GM12891 (cell line): ENCODE measurements at regions not wholly inside any gene's neighbourhood (a gene's known extent, or its start where the extent isn't known, plus 50 kb on each side); places are given as distances from the start of the nearest gene placed in this dataset.

ENCODE experiments used
- DNase-seq: peaks from one replicate; pipeline ENCODE4 v3.0.0; 2011; ENCODE audit warnings: low spot score; ENCODE audit not compliant: insufficient read length
- FAIRE-seq: peaks from 2 replicates; lab custom pipeline; 2011; peaks lifted over from hg19 to GRCh38; lab: Jason Lieb, UNC
- PAX5 ChIP-seq: IDR thresholded peaks from 2 replicates; pipeline ENCODE4 v1.6.1; 2011; ENCODE audit warnings: low read length, moderate library complexity, mild to moderate bottlenecking; ENCODE audit not compliant: insufficient read depth, severe bottlenecking
- POLR2A ChIP-seq: IDR thresholded peaks from 2 replicates; pipeline ENCODE4 v1.6.1; 2011; ENCODE audit warnings: low read depth, low read length, control low read depth
- POLR2AphosphoS5 ChIP-seq: IDR thresholded peaks from 2 replicates; pipeline ENCODE4 v1.6.1; 2011; ENCODE audit warnings: low read depth, low read length, control low read depth
- POU2F2 ChIP-seq: IDR thresholded peaks from 2 replicates; pipeline ENCODE4 v1.6.1; 2011; ENCODE audit warnings: low read depth, mild to moderate bottlenecking, control low read depth, low read length, moderate library complexity
- SPI1 ChIP-seq: IDR thresholded peaks from 2 replicates; pipeline ENCODE4 v1.6.1; 2011; ENCODE audit warnings: low read depth, low read length, control low read depth
- TAF1 ChIP-seq: IDR thresholded peaks from 2 replicates; pipeline ENCODE4 v1.6.1; 2011; ENCODE audit warnings: low read depth, low read length, control low read depth

GRCh38 chr21:27674041-27674615 lies 707.2 kb upstream of the ADAMTS5 start:
- DNase-seq, result no peak
- TF ChIP-seq SPI1 (no peak), TAF1 (no peak), PAX5 (no peak), POLR2A (no peak), POLR2AphosphoS5 (no peak), POU2F2 (no peak)
- FAIRE-seq, result no peak

- no peak for DNase-seq
- TF ChIP-seq TAF1, result no peak
- TF ChIP-seq PAX5, result no peak
- TF ChIP-seq POLR2AphosphoS5, result no peak
- TF ChIP-seq SPI1, result no peak
- TF ChIP-seq POU2F2, result no peak
- no peak for TF ChIP-seq POLR2A
- FAIRE-seq, result no peak
Measured at GRCh38 chr21:27673581-27673980, 706.7 kb upstream of the ADAMTS5 start.

- no peak for FAIRE-seq
- DNase-seq, result no peak
Measured at GRCh38 chr21:27671207-27671606, 704.3 kb upstream of the ADAMTS5 start.

GRCh38 chr21:27653481-27653880 lies 686.6 kb upstream of the ADAMTS5 start:
- DNase-seq, result no peak
- no peak for FAIRE-seq
- TF ChIP-seq POLR2AphosphoS5 (no peak), PAX5 (no peak), TAF1 (no peak), POU2F2 (no peak), POLR2A (no peak), SPI1 (no peak)

More at GRCh38 chr21:27671207-27671606, 704.3 kb upstream of the ADAMTS5 start:
- no peak for TF ChIP-seq SPI1
- no peak for TF ChIP-seq POU2F2
- no peak for TF ChIP-seq PAX5
- no peak for TF ChIP-seq POLR2A
- TF ChIP-seq TAF1, result no peak
- TF ChIP-seq POLR2AphosphoS5, result no peak

- TF ChIP-seq POLR2AphosphoS5 (no peak), PAX5 (no peak), SPI1 (no peak), POLR2A (no peak), TAF1 (no peak), POU2F2 (no peak)
- DNase-seq, result no peak
Measured at GRCh38 chr21:27649762-27650161, 682.9 kb upstream of the ADAMTS5 start.

GRCh38 chr21:27649323-27649722 lies 682.4 kb upstream of the ADAMTS5 start:
- no peak for TF ChIP-seq PAX5
- TF ChIP-seq TAF1, result no peak
- TF ChIP-seq SPI1, result no peak
- TF ChIP-seq POLR2A, result no peak
- TF ChIP-seq POU2F2, result no peak
- no peak for TF ChIP-seq POLR2AphosphoS5
- FAIRE-seq, result no peak

More at GRCh38 chr21:27649762-27650161, 682.9 kb upstream of the ADAMTS5 start:
- no peak for FAIRE-seq

GRCh38 chr21:27648560-27648959 lies 681.7 kb upstream of the ADAMTS5 start:
- no peak for TF ChIP-seq PAX5
- TF ChIP-seq SPI1, result no peak
- no peak for TF ChIP-seq POLR2A
- no peak for TF ChIP-seq TAF1
- no peak for TF ChIP-seq POLR2AphosphoS5
- no peak for TF ChIP-seq POU2F2
- DNase-seq (no peak), FAIRE-seq (no peak)

More at GRCh38 chr21:27649323-27649722, 682.4 kb upstream of the ADAMTS5 start:
- no peak for DNase-seq

GRCh38 chr21:27647921-27648320 lies 681.0 kb upstream of the ADAMTS5 start:
- FAIRE-seq (no peak), DNase-seq (no peak)
- TF ChIP-seq SPI1 (no peak), POLR2AphosphoS5 (no peak), TAF1 (no peak)

- FAIRE-seq, result no peak
- TF ChIP-seq SPI1, result no peak
- TF ChIP-seq TAF1, result no peak
- no peak for TF ChIP-seq PAX5
- no peak for TF ChIP-seq POLR2AphosphoS5
- no peak for TF ChIP-seq POLR2A
- TF ChIP-seq POU2F2, result no peak
- DNase-seq, result no peak
Measured at GRCh38 chr21:27647401-27647800, 680.5 kb upstream of the ADAMTS5 start.

- TF ChIP-seq POU2F2, result no peak
- TF ChIP-seq SPI1, result no peak
- TF ChIP-seq TAF1, result no peak
- TF ChIP-seq POLR2AphosphoS5, result no peak
- no peak for TF ChIP-seq POLR2A
- TF ChIP-seq PAX5, result no peak
- FAIRE-seq (no peak), DNase-seq (no peak)
Measured at GRCh38 chr21:27646691-27647090, 679.8 kb upstream of the ADAMTS5 start.
